ENCODE measurements at regions not wholly inside any gene's neighbourhood (a gene's known extent, or its start where the extent isn't known, plus 50 kb on each side); places are given as distances from the start of the nearest gene placed in this dataset.

DNA sequence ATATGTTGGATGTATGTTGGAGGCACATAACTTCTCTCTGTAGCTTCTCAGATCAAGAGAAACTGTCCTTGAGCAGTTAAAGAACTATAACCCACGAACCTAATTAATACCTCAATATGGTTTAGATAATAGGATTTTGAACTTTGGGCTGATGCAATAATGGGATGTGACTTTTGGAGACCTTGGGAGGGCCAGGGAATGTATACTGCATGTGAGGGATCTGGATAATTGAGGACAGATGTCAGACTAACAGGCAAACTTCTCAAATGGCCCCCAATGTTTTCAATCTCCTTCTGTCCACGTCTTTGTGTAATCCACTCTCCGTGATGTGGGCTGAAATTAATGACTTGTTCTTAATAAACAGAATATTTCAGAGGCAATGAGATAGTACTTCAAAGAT, 202.2 kb upstream of the FAT4 start:
- Histone ChIP-seq H3K23ac (ENCODE audit: low read depth, low read length, poor library complexity) (no peak overlapping the region), H2BK5ac (ENCODE audit: low read length) (no peak overlapping the region), H2BK120ac (ENCODE audit: low read depth, low read length) (no peak overlapping the region), H4K91ac (ENCODE audit: low read depth, low read length, poor library complexity) (no peak overlapping the region), H3K79me1 (ENCODE audit: low read depth, low read length) (no peaks in the 10 kb centered on the region), H3K14ac (ENCODE audit: low read length) (no peak overlapping the region), H3K4me3 (ENCODE audit: low read length in 2 of 2) (no peak overlapping the region), H3K4ac (ENCODE audit: low read length) (no peak overlapping the region), H3K9me3 (replicated peaks in 1 of 2; ENCODE audit: control insufficient read depth in 2 of 2, insufficient read depth in 1 of 2, low read depth in 1 of 2, low read length in 2 of 2) (no peaks in the 10 kb centered on the region), H3K27me3 (ENCODE audit: control insufficient read depth in 3 of 3, insufficient read depth in 3 of 3, low read depth in 1 of 3, low read length in 3 of 3) (no peaks in the 10 kb centered on the region), H3K18ac (ENCODE audit: low read length) (no peak overlapping the region), H3K36me3 (replicated peaks in 1 of 2; ENCODE audit: control insufficient read depth in 2 of 2, insufficient read depth in 2 of 2, low read length in 2 of 2) (no peaks in the 10 kb centered on the region), H4K8ac (ENCODE audit: low read depth, low read length) (no peak overlapping the region), H2AFZ (ENCODE audit: low read length) (peak overlapping the region; percentile 48), H2AK5ac (ENCODE audit: low read depth, low read length) (no peak overlapping the region), H2BK15ac (ENCODE audit: low read length) (no peak overlapping the region), H3K27ac (replicated peaks; ENCODE audit: low read length) (no peak overlapping the region), H2BK12ac (ENCODE audit: low read length) (no peak overlapping the region), H3K4me2 (ENCODE audit: insufficient read depth, low read length, poor library complexity, severe bottlenecking) (no peak overlapping the region), H3K9ac (ENCODE audit: low read depth, low read length, poor library complexity) (no peak overlapping the region), H3K4me1 (ENCODE audit: control insufficient read depth in 2 of 2, insufficient read depth in 1 of 2, low read depth in 1 of 2, low read length in 2 of 2) (peaks cover 2 to 7% of the 10 kb centered on the region in 2 donors)
- no CpG with 5 or more reads among the region's 3 CpGs for WGBS, 2 donors (ENCODE audit: extremely low coverage in 2 of 2, insufficient read length in 2 of 2, insufficient replicate concordance in 1 of 2)
- no peak for DNase-seq (ENCODE audit: low spot score)

DNA sequence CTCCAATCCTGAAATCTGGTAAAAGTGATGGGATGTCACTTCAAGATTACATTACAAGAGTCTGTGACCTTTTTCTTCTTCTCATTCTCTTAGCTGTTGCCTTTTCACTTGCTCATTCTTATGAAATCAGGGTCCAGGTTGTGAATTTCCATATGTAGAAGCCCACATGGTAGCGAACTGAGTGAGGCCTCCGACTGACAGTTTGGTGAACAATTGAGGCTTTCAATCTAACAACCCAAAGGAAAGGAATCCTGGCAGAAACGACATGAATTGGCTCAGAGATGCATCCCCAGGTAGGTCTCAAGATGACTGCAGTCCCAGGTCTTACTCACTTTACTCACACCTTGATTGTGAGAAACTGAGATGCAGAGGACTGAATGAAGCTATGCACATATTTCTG, 203.4 kb upstream of the FAT4 start:
- Histone ChIP-seq H3K4me1 (ENCODE audit: control insufficient read depth in 2 of 2, insufficient read depth in 1 of 2, low read depth in 1 of 2, low read length in 2 of 2) (peaks cover 2 to 7% of the 10 kb centered on the region in 2 donors), H3K27me3 (ENCODE audit: control insufficient read depth in 3 of 3, insufficient read depth in 3 of 3, low read depth in 1 of 3, low read length in 3 of 3) (no peaks in the 10 kb centered on the region), H4K91ac (ENCODE audit: low read depth, low read length, poor library complexity) (no peak overlapping the region), H3K9me3 (replicated peaks in 1 of 2; ENCODE audit: control insufficient read depth in 2 of 2, insufficient read depth in 1 of 2, low read depth in 1 of 2, low read length in 2 of 2) (no peaks in the 10 kb centered on the region), H3K18ac (ENCODE audit: low read length) (no peak overlapping the region), H4K8ac (ENCODE audit: low read depth, low read length) (no peak overlapping the region), H3K79me1 (ENCODE audit: low read depth, low read length) (no peaks in the 10 kb centered on the region), H3K9ac (ENCODE audit: low read depth, low read length, poor library complexity) (no peak overlapping the region), H2BK120ac (ENCODE audit: low read depth, low read length) (no peak overlapping the region), H3K4me3 (ENCODE audit: low read length in 2 of 2) (no peak overlapping the region), H2AFZ (ENCODE audit: low read length) (peak overlapping the region; percentile 0), H2BK12ac (ENCODE audit: low read length) (no peak overlapping the region), H3K4me2 (ENCODE audit: insufficient read depth, low read length, poor library complexity, severe bottlenecking) (no peak overlapping the region), H2BK15ac (ENCODE audit: low read length) (no peak overlapping the region), H3K14ac (ENCODE audit: low read length) (no peak overlapping the region), H3K27ac (replicated peaks; ENCODE audit: low read length) (no peak overlapping the region), H3K36me3 (replicated peaks in 1 of 2; ENCODE audit: control insufficient read depth in 2 of 2, insufficient read depth in 2 of 2, low read length in 2 of 2) (no peaks in the 10 kb centered on the region), H2AK5ac (ENCODE audit: low read depth, low read length) (no peak overlapping the region), H3K23ac (ENCODE audit: low read depth, low read length, poor library complexity) (no peak overlapping the region), H2BK5ac (ENCODE audit: low read length) (no peak overlapping the region), H3K4ac (ENCODE audit: low read length) (no peak overlapping the region)
- no CpG with 5 or more reads among the region's 3 CpGs for WGBS, 2 donors (ENCODE audit: extremely low coverage in 2 of 2, insufficient read length in 2 of 2, insufficient replicate concordance in 1 of 2)
- DNase-seq (ENCODE audit: low spot score), result no peak

DNA sequence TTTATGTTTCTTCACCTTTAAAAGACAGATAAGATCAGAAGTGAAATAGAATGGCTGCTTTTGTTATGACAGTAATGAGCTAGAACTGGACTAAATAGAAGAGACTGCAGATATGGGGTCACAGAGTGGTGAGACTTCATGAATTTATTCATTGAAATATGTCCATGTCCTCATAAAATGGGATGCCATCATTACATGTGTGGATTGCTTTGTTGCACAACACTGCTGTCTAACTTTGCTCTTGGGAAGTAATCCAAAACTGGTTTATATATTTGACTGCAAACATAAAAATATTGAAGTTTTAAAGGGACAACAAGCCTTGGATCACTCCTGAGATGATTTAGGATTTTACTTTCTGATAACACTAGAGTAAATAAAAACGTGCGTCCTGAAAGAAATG, 209.2 kb upstream of the FAT4 start:
- no peak overlapping the region for H2BK15ac ChIP-seq (ENCODE audit: low read length)
- no peak overlapping the region for H2AK5ac ChIP-seq (ENCODE audit: low read depth, low read length)
- H3K23ac ChIP-seq (ENCODE audit: low read depth, low read length, poor library complexity), result no peak overlapping the region
- no peak overlapping the region for H2BK12ac ChIP-seq (ENCODE audit: low read length)
- DNase-seq (ENCODE audit: low spot score), result no peak
- no peak overlapping the region for H2BK120ac ChIP-seq (ENCODE audit: low read depth, low read length)
- H3K4me1 ChIP-seq (ENCODE audit: control insufficient read depth in 2 of 2, insufficient read depth in 1 of 2, low read depth in 1 of 2, low read length in 2 of 2), result peaks cover 0 to 3% of the 10 kb centered on the region in 2 donors
- no peak overlapping the region for H2BK5ac ChIP-seq (ENCODE audit: low read length)
- no peak overlapping the region for H4K8ac ChIP-seq (ENCODE audit: low read depth, low read length)
- H2AFZ ChIP-seq (ENCODE audit: low read length), result no peak overlapping the region
- H3K4me2 ChIP-seq (ENCODE audit: insufficient read depth, low read length, poor library complexity, severe bottlenecking), result no peak overlapping the region
- H3K27me3 ChIP-seq (ENCODE audit: control insufficient read depth in 3 of 3, insufficient read depth in 3 of 3, low read depth in 1 of 3, low read length in 3 of 3), result no peaks in the 10 kb centered on the region
- H3K9me3 ChIP-seq (replicated peaks in 1 of 2; ENCODE audit: control insufficient read depth in 2 of 2, insufficient read depth in 1 of 2, low read depth in 1 of 2, low read length in 2 of 2), result no peaks in the 10 kb centered on the region
- no peak overlapping the region for H3K18ac ChIP-seq (ENCODE audit: low read length)
- no peak overlapping the region for H3K14ac ChIP-seq (ENCODE audit: low read length)
- no peaks in the 10 kb centered on the region for H3K36me3 ChIP-seq (replicated peaks in 1 of 2; ENCODE audit: control insufficient read depth in 2 of 2, insufficient read depth in 2 of 2, low read length in 2 of 2)
- H3K4ac ChIP-seq (ENCODE audit: low read length), result no peak overlapping the region
- no peak overlapping the region for H3K4me3 ChIP-seq (ENCODE audit: low read length in 2 of 2)
- H3K79me1 ChIP-seq (ENCODE audit: low read depth, low read length), result no peaks in the 10 kb centered on the region
- H4K91ac ChIP-seq (ENCODE audit: low read depth, low read length, poor library complexity), result no peak overlapping the region
- no peak overlapping the region for H3K27ac ChIP-seq (replicated peaks; ENCODE audit: low read length)
- WGBS, 2 donors (ENCODE audit: extremely low coverage in 2 of 2, insufficient read length in 2 of 2, insufficient replicate concordance in 1 of 2), result 100% methylated on average over 2 of the region's 2 CpGs; no CpG with 5 or more reads in 1 of the 2 donors
- no peak overlapping the region for H3K9ac ChIP-seq (ENCODE audit: low read depth, low read length, poor library complexity)

DNA sequence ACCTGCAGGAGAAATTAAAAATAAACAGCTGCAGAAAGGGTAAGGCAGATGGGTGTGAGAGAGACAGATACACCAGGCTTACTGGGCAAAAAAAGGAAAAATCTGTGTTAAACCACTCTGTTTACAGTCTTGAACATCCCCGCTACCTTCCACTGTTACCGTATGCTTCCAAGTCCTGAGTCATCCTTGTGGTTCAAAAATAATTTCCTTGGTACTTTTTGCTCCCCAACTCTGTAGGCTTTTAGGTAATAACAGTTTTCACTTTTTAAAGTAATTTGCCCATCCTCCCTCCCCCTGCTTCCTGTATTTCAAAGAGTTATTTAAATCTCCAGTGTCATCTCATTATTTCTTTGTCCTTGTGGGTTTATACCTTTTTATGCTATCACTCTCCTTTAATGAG, 210.1 kb upstream of the FAT4 start:
- no peak overlapping the region for H3K4ac ChIP-seq (ENCODE audit: low read length)
- H3K4me2 ChIP-seq (ENCODE audit: insufficient read depth, low read length, poor library complexity, severe bottlenecking), result no peak overlapping the region
- no peak overlapping the region for H2BK12ac ChIP-seq (ENCODE audit: low read length)
- no peak overlapping the region for H2BK15ac ChIP-seq (ENCODE audit: low read length)
- no peak overlapping the region for H3K23ac ChIP-seq (ENCODE audit: low read depth, low read length, poor library complexity)
- H3K27me3 ChIP-seq (ENCODE audit: control insufficient read depth in 3 of 3, insufficient read depth in 3 of 3, low read depth in 1 of 3, low read length in 3 of 3), result no peaks in the 10 kb centered on the region
- peaks cover 3% of the 10 kb centered on the region in 2 donors for H3K4me1 ChIP-seq (ENCODE audit: control insufficient read depth in 2 of 2, insufficient read depth in 1 of 2, low read depth in 1 of 2, low read length in 2 of 2)
- H2AFZ ChIP-seq (ENCODE audit: low read length), result peak overlapping the region; percentile 75
- WGBS, 2 donors (ENCODE audit: extremely low coverage in 2 of 2, insufficient read length in 2 of 2, insufficient replicate concordance in 1 of 2), result no CpG with 5 or more reads among the region's 2 CpGs
- no peak overlapping the region for H3K18ac ChIP-seq (ENCODE audit: low read length)
- H3K9ac ChIP-seq (ENCODE audit: low read depth, low read length, poor library complexity), result no peak overlapping the region
- H3K9me3 ChIP-seq (replicated peaks in 1 of 2; ENCODE audit: control insufficient read depth in 2 of 2, insufficient read depth in 1 of 2, low read depth in 1 of 2, low read length in 2 of 2), result no peaks in the 10 kb centered on the region
- H2BK5ac ChIP-seq (ENCODE audit: low read length), result no peak overlapping the region
- no peak overlapping the region for H2AK5ac ChIP-seq (ENCODE audit: low read depth, low read length)
- H3K36me3 ChIP-seq (replicated peaks in 1 of 2; ENCODE audit: control insufficient read depth in 2 of 2, insufficient read depth in 2 of 2, low read length in 2 of 2), result no peaks in the 10 kb centered on the region
- no peak for DNase-seq (ENCODE audit: low spot score)
- H4K91ac ChIP-seq (ENCODE audit: low read depth, low read length, poor library complexity), result no peak overlapping the region
- no peak overlapping the region for H2BK120ac ChIP-seq (ENCODE audit: low read depth, low read length)
- no peak overlapping the region for H4K8ac ChIP-seq (ENCODE audit: low read depth, low read length)
- H3K4me3 ChIP-seq (ENCODE audit: low read length in 2 of 2), result no peak overlapping the region
- no peak overlapping the region for H3K27ac ChIP-seq (replicated peaks; ENCODE audit: low read length)
- no peaks in the 10 kb centered on the region for H3K79me1 ChIP-seq (ENCODE audit: low read depth, low read length)
- no peak overlapping the region for H3K14ac ChIP-seq (ENCODE audit: low read length)
